ENCODE measurements at regions not wholly inside any gene's neighbourhood (a gene's known extent, or its start where the extent isn't known, plus 50 kb on each side); places are given as distances from the start of the nearest gene placed in this dataset.

DNA sequence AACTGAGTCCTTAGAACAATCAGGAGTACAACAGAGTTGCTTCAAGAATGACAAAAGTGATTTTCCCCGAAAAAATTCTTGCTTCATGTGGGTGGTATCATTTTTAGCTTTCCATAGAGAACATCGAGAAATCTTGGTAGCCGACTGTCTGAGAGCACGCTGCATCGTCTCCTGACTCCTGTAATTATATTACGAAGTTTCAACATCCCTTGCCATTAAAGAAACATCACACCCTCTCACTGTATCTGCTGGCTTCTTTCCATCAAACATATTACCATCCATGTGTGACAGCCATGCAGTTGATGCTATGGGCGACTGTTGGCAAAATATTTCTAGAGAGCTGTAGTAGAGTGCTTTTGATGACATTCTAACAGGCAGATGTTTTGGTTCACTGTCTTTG lies 311.2 kb downstream of the CMPK2 start:
- TF ChIP-seq, protein P1, sequence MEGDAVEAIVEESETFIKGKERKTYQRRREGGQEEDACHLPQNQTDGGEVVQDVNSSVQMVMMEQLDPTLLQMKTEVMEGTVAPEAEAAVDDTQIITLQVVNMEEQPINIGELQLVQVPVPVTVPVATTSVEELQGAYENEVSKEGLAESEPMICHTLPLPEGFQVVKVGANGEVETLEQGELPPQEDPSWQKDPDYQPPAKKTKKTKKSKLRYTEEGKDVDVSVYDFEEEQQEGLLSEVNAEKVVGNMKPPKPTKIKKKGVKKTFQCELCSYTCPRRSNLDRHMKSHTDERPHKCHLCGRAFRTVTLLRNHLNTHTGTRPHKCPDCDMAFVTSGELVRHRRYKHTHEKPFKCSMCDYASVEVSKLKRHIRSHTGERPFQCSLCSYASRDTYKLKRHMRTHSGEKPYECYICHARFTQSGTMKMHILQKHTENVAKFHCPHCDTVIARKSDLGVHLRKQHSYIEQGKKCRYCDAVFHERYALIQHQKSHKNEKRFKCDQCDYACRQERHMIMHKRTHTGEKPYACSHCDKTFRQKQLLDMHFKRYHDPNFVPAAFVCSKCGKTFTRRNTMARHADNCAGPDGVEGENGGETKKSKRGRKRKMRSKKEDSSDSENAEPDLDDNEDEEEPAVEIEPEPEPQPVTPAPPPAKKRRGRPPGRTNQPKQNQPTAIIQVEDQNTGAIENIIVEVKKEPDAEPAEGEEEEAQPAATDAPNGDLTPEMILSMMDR (IDR thresholded peaks at IDR 0.05; ENCODE audit: poor library complexity, severe bottlenecking) = no peak
- TF ChIP-seq RAD21 (conservative IDR thresholded peaks at IDR 0.05) = no peak
- TF ChIP-seq POLR2AphosphoS5 (IDR thresholded peaks at IDR 0.05) = no peak
- TF ChIP-seq EZH2 (IDR thresholded peaks at IDR 0.05; ENCODE audit: borderline replicate concordance, insufficient read depth, low read length, poor library complexity, severe bottlenecking) = no peak
- TF ChIP-seq EP300 (conservative IDR thresholded peaks at IDR 0.05; ENCODE audit: poor library complexity, severe bottlenecking) = no peak
- TF ChIP-seq, protein P2, sequence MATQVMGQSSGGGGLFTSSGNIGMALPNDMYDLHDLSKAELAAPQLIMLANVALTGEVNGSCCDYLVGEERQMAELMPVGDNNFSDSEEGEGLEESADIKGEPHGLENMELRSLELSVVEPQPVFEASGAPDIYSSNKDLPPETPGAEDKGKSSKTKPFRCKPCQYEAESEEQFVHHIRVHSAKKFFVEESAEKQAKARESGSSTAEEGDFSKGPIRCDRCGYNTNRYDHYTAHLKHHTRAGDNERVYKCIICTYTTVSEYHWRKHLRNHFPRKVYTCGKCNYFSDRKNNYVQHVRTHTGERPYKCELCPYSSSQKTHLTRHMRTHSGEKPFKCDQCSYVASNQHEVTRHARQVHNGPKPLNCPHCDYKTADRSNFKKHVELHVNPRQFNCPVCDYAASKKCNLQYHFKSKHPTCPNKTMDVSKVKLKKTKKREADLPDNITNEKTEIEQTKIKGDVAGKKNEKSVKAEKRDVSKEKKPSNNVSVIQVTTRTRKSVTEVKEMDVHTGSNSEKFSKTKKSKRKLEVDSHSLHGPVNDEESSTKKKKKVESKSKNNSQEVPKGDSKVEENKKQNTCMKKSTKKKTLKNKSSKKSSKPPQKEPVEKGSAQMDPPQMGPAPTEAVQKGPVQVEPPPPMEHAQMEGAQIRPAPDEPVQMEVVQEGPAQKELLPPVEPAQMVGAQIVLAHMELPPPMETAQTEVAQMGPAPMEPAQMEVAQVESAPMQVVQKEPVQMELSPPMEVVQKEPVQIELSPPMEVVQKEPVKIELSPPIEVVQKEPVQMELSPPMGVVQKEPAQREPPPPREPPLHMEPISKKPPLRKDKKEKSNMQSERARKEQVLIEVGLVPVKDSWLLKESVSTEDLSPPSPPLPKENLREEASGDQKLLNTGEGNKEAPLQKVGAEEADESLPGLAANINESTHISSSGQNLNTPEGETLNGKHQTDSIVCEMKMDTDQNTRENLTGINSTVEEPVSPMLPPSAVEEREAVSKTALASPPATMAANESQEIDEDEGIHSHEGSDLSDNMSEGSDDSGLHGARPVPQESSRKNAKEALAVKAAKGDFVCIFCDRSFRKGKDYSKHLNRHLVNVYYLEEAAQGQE (IDR thresholded peaks at IDR 0.05; ENCODE audit: borderline replicate concordance) = no peak
- no peak for TF ChIP-seq MXI1 (conservative IDR thresholded peaks at IDR 0.05; ENCODE audit: poor library complexity, severe bottlenecking)
- TF ChIP-seq TAF1 (IDR thresholded peaks at IDR 0.05; ENCODE audit: low read depth) = no peak

Data from neural cell (in vitro differentiated cells).